ENCODE measurements at regions not wholly inside any gene's neighbourhood (a gene's known extent, or its start where the extent isn't known, plus 50 kb on each side); places are given as distances from the start of the nearest gene placed in this dataset.

- TF ChIP-seq CTCF (conservative IDR thresholded peaks at IDR 0.05) (no peak), ZFX (IDR thresholded peaks at IDR 0.05) (no peak)
These were observed 262.9 kb upstream of the DDI1 start for GRCh38 chr11:103773537-103773936.
